NCI-H510A (cell line): ENCODE measurements at regions not wholly inside any gene's neighbourhood (a gene's known extent, or its start where the extent isn't known, plus 50 kb on each side); places are given as distances from the start of the nearest gene placed in this dataset.
"Not testable (repeated sequence)": the region's sequence is repeated elsewhere in the genome, so short reads cannot be mapped to it uniquely, and the experiment has no call there.

Source experiments
- DNase-seq: peaks from one replicate; lab custom pipeline; 2025; lab: John Stamatoyannopoulos, UW

- DNase-seq, result no peak
Measured at GRCh38 chr3:87873136-87873535, 185.7 kb downstream of the CGGBP1 start.

- no peak for DNase-seq
Measured at GRCh38 chr3:87867001-87867400, 191.8 kb downstream of the CGGBP1 start.

GRCh38 chr3:87856126-87856525, 202.7 kb downstream of the CGGBP1 start:
- DNase-seq, result no peak

GRCh38 chr3:87855616-87856015, 203.2 kb downstream of the CGGBP1 start:
- DNase-seq, result no peak

- DNase-seq, result no peak
Measured at GRCh38 chr3:87855211-87855610, 203.6 kb downstream of the CGGBP1 start.

- DNase-seq, result no peak
Measured at GRCh38 chr3:87848003-87848402, 210.8 kb downstream of the CGGBP1 start.

- DNase-seq, result no peak
Measured at GRCh38 chr3:87837076-87837475, 221.7 kb downstream of the CGGBP1 start.

- DNase-seq, result no peak
Measured at GRCh38 chr3:87836026-87836425, 222.8 kb downstream of the CGGBP1 start.

GRCh38 chr3:87835236-87835635, 223.6 kb downstream of the CGGBP1 start:
- no peak for DNase-seq

GRCh38 chr3:87834327-87834726, 224.5 kb downstream of the CGGBP1 start:
- no peak for DNase-seq

GRCh38 chr3:87833039-87833377, 225.8 kb downstream of the CGGBP1 start:
- no peak for DNase-seq

- no peak for DNase-seq
Measured at GRCh38 chr3:87828046-87828445, 230.8 kb downstream of the CGGBP1 start.

- no peak for DNase-seq
Measured at GRCh38 chr3:87822563-87822962, 236.2 kb downstream of the CGGBP1 start.

GRCh38 chr3:87813503-87813902, 245.3 kb downstream of the CGGBP1 start:
- DNase-seq, result not testable (repeated sequence)

- DNase-seq, result no peak
Measured at GRCh38 chr3:87811953-87812352, 246.9 kb downstream of the CGGBP1 start.

- DNase-seq, result no peak
Measured at GRCh38 chr3:87810452-87811016, 248.3 kb downstream of the CGGBP1 start.

GRCh38 chr3:87805670-87806069, 253.1 kb downstream of the CGGBP1 start:
- DNase-seq, result no peak

GRCh38 chr3:87801409-87801808, 257.4 kb downstream of the CGGBP1 start:
- DNase-seq, result no peak

- DNase-seq, result no peak
Measured at GRCh38 chr3:87800516-87800915, 258.3 kb downstream of the CGGBP1 start.

- no peak for DNase-seq
Measured at GRCh38 chr3:87798567-87798947, 260.2 kb downstream of the CGGBP1 start.

GRCh38 chr3:87797872-87798566, 260.8 kb downstream of the CGGBP1 start:
- no peak for DNase-seq

- no peak for DNase-seq
Measured at GRCh38 chr3:87796843-87797185, 262.0 kb downstream of the CGGBP1 start.

- no peak for DNase-seq
Measured at GRCh38 chr3:87796137-87796842, 262.5 kb downstream of the CGGBP1 start.

- no peak for DNase-seq
Measured at GRCh38 chr3:87795701-87796100, 263.1 kb downstream of the CGGBP1 start.
